ENCODE measurements at regions not wholly inside any gene's neighbourhood (a gene's known extent, or its start where the extent isn't known, plus 50 kb on each side); places are given as distances from the start of the nearest gene placed in this dataset.

DNA sequence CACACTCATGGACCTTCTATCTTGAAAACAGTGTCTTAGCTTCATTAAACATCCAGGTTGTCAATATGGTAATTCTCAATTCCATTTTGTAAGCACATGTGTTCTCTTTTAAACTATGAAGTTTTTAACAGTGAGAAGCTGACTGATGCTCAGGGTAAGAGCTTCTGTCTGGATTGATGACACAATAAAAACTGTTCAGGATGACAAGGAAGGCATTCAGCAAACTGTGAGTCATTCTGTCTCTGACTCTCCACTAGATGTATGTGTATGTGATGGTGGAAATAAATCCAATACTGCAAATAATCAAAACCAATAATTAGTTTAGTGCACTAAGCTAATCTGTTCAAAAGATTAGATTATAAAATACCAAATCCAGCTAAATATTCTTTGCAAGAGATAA is 115.3 kb upstream of the ARX start:
- TF ChIP-seq, protein P1, sequence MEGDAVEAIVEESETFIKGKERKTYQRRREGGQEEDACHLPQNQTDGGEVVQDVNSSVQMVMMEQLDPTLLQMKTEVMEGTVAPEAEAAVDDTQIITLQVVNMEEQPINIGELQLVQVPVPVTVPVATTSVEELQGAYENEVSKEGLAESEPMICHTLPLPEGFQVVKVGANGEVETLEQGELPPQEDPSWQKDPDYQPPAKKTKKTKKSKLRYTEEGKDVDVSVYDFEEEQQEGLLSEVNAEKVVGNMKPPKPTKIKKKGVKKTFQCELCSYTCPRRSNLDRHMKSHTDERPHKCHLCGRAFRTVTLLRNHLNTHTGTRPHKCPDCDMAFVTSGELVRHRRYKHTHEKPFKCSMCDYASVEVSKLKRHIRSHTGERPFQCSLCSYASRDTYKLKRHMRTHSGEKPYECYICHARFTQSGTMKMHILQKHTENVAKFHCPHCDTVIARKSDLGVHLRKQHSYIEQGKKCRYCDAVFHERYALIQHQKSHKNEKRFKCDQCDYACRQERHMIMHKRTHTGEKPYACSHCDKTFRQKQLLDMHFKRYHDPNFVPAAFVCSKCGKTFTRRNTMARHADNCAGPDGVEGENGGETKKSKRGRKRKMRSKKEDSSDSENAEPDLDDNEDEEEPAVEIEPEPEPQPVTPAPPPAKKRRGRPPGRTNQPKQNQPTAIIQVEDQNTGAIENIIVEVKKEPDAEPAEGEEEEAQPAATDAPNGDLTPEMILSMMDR (IDR thresholded peaks at IDR 0.05), result no peak
- H3K4me1 ChIP-seq, result no peaks in the 10 kb centered on the region

DNA sequence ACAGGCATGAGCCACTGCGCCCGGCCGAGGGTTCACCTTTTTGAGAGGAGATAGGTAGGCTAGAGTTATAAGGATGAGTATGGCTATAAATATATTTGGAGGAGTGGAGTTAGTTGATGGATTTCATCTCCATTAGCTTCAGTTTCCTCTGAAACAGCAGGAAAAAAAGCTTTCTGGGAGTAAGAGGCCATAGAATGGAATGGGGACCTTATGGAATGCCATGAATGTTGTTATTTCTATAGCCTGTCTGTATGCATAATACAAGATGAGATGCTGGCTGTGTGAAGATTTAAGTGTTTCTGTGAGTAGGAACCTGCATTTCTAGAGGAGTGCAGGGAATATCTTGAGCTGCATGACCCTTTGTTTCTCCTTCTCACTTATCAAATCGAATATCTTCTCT is 114.9 kb upstream of the ARX start:
- H3K36me3 ChIP-seq (ENCODE audit: low read depth, missing control alignments), result no peaks in the 10 kb centered on the region
- no peak for TF ChIP-seq POLR2A (IDR thresholded peaks at IDR 0.05)
- TF ChIP-seq, protein P1 (IDR thresholded peaks at IDR 0.05), result no peak
- H3K4me3 ChIP-seq, result no peak overlapping the region
- H3K9me3 ChIP-seq, result no peaks in the 10 kb centered on the region
- H3K27ac ChIP-seq, result no peak overlapping the region
- DNase-seq, result no peak
- intact Hi-C loops (cut with DNase I; ENCODE audit: low total_unique reads), result no loop called here
- 78 to 79% methylated on average over 4 of the region's 4 CpGs for WGBS, 2 donors
- H3K27me3 ChIP-seq, result no peaks in the 10 kb centered on the region
- no peaks in the 10 kb centered on the region for H3K4me1 ChIP-seq

More for the DNA sequence above, 115.3 kb upstream of the ARX start:
- intact Hi-C loops (cut with DNase I; ENCODE audit: low total_unique reads), result no loop called here
- no peak for DNase-seq
- Histone ChIP-seq H3K27ac (no peak overlapping the region), H3K27me3 (no peaks in the 10 kb centered on the region), H3K4me3 (no peak overlapping the region), H3K9me3 (no peaks in the 10 kb centered on the region), H3K36me3 (ENCODE audit: low read depth, missing control alignments) (no peaks in the 10 kb centered on the region)

DNA sequence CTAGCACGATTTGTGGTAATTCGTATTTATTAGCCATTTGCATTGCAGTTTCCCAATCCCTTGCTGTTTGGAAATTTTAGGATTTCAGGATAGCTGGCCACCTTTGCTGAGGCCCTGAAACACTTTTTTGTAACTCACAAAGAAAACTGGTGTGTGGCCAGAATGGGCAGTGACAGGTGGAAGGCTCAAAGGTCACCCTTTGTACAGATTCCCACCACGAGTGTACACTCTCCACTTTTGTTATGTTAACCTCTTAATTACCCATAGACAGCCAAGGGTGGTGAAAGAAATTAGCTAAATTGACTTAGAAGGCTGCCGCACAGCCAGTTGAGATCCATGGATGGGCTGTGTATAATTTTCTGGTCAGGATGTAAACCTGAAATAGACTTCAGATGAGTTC is 109.7 kb upstream of the ARX start:
- WGBS, 2 donors, result 83 to 86% methylated on average over 4 of the region's 4 CpGs
- intact Hi-C loops (cut with DNase I; ENCODE audit: low total_unique reads), result no loop called here
- H3K27me3 ChIP-seq, result no peaks in the 10 kb centered on the region
- H3K36me3 ChIP-seq (ENCODE audit: low read depth, missing control alignments), result no peaks in the 10 kb centered on the region
- H3K4me3 ChIP-seq, result no peak overlapping the region
- H3K4me1 ChIP-seq, result no peaks in the 10 kb centered on the region
- no peaks in the 10 kb centered on the region for H3K9me3 ChIP-seq
- TF ChIP-seq, protein P1 (IDR thresholded peaks at IDR 0.05), result no peak
- TF ChIP-seq POLR2A (IDR thresholded peaks at IDR 0.05), result no peak
- DNase-seq, result no peak
- H3K27ac ChIP-seq, result no peak overlapping the region

DNA sequence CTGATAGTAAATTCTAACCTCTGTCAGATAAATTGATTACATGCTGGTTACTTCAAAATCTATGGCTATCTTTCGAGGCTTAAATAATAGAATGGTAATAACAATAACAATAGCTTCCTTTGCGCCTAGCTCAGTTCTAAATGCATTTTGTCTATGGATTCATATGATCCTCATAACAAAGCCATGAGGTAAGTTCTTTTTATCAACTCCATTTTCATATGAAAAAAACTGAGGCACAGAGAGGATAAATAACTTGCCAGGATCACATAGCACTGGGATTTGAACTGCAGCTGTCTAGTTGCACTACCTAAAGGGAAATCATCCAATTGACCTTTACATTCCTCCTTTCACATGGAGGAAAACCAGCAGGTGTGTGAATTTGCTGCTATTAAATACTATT is 108.6 kb upstream of the ARX start:
- no peak overlapping the region for H3K27ac ChIP-seq
- intact Hi-C loops (cut with DNase I; ENCODE audit: low total_unique reads), result no loop called here
- no peaks in the 10 kb centered on the region for H3K36me3 ChIP-seq (ENCODE audit: low read depth, missing control alignments)
- no peaks in the 10 kb centered on the region for H3K9me3 ChIP-seq
- 95 to 97% methylated on average over 2 of the region's 2 CpGs for WGBS, 2 donors
- TF ChIP-seq POLR2A (IDR thresholded peaks at IDR 0.05), result no peak
- TF ChIP-seq, protein P1 (IDR thresholded peaks at IDR 0.05), result no peak
- no peaks in the 10 kb centered on the region for H3K27me3 ChIP-seq
- no peaks in the 10 kb centered on the region for H3K4me1 ChIP-seq
- DNase-seq, result no peak
- H3K4me3 ChIP-seq, result no peak overlapping the region

DNA sequence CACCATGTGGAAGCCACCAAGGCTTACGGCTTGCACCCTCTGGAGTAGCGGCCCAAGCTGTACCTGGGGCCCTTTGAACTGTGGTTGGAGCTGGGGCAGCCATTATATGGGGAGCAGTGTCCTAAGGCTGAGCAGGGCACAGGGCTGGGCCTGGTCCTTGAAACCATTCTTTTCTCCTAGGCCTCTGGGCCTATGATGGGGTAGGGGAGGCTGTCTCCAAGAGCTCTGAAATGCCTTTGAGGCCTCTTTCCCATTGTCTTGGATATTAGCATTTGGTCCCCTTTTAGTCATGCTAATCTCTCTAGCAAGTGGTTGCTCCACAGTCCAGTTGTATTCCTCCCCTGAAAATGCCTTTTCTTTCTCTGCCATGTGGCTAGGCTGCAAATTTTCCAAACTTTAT is 96.4 kb upstream of the ARX start:
- DNase-seq, result no peak
- Histone ChIP-seq H3K9me3 (no peaks in the 10 kb centered on the region), H3K27me3 (no peaks in the 10 kb centered on the region), H3K27ac (no peak overlapping the region), H3K4me3 (no peak overlapping the region), H3K4me1 (no peaks in the 10 kb centered on the region), H3K36me3 (ENCODE audit: low read depth, missing control alignments) (no peaks in the 10 kb centered on the region)
- intact Hi-C loops (cut with DNase I; ENCODE audit: low total_unique reads), result no loop called here
- 89% methylated on average over 1 of the region's 2 CpGs; no CpG with 5 or more reads in 1 of the 2 donors for WGBS, 2 donors
- TF ChIP-seq POLR2A (IDR thresholded peaks at IDR 0.05), result no peak
- TF ChIP-seq, protein P1 (IDR thresholded peaks at IDR 0.05), result no peak
